B cell (primary cell): ENCODE measurements at regions not wholly inside any gene's neighbourhood (a gene's known extent, or its start where the extent isn't known, plus 50 kb on each side); places are given as distances from the start of the nearest gene placed in this dataset.

Source experiments
- EZH2 ChIP-seq: IDR thresholded peaks from 2 replicates; pipeline ENCODE4 v1.6.1; 2012; ENCODE audit warnings: borderline replicate concordance, low read depth, mild to moderate bottlenecking, moderate library complexity, low read length; ENCODE audit not compliant: insufficient read depth, poor library complexity, severe bottlenecking
- TF ChIP-seq, protein P1 (sequence below): fragments of 200-600 bp; IDR thresholded peaks from one replicate; pipeline ENCODE4 v1.8.0; 2022; ENCODE audit warnings: antibody characterized with exemption, mild to moderate bottlenecking

DNA sequence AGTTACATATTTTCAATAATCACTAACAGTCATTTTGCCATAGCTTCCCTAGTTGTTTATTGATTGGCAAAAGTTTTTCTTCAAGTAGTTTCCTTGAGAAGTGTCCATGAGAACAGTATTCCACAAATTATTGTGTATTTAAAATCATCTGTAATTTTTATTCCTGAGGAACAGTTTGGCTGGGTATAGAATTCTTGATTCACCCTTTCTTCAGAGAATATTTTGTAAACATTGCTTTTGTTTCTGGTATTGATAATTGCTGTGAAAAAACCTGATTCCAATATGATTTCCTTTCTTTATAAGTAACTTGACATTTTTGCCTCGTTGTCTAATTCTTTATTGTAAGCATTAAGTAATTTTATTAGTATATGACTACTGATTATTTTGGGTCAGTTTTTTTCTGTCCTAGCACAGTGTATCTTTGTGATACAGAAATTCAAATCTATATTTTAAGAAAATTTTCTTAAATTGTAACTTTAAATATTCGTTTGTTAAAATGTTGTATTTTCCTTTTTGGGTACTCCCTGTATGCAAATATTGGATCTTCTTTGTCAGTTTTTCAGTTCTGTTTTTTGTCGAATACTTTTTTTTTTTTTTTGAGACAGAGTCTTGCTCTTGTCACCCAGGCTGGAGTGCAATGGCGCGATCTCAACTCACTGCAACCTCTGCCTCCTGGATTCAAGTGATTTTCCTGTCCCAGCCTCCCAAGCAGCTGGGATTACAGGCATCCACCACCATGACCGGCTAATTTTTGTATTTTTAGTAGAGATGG is 162.0 kb upstream of the ATP2B1 start:
- TF ChIP-seq, protein P1, sequence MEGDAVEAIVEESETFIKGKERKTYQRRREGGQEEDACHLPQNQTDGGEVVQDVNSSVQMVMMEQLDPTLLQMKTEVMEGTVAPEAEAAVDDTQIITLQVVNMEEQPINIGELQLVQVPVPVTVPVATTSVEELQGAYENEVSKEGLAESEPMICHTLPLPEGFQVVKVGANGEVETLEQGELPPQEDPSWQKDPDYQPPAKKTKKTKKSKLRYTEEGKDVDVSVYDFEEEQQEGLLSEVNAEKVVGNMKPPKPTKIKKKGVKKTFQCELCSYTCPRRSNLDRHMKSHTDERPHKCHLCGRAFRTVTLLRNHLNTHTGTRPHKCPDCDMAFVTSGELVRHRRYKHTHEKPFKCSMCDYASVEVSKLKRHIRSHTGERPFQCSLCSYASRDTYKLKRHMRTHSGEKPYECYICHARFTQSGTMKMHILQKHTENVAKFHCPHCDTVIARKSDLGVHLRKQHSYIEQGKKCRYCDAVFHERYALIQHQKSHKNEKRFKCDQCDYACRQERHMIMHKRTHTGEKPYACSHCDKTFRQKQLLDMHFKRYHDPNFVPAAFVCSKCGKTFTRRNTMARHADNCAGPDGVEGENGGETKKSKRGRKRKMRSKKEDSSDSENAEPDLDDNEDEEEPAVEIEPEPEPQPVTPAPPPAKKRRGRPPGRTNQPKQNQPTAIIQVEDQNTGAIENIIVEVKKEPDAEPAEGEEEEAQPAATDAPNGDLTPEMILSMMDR: no peak
- TF ChIP-seq EZH2: no peak
